ENCODE measurements at regions not wholly inside any gene's neighbourhood (a gene's known extent, or its start where the extent isn't known, plus 50 kb on each side); places are given as distances from the start of the nearest gene placed in this dataset.
"Not testable (repeated sequence)": the region's sequence is repeated elsewhere in the genome, so short reads cannot be mapped to it uniquely, and the experiment has no call there.

DNA sequence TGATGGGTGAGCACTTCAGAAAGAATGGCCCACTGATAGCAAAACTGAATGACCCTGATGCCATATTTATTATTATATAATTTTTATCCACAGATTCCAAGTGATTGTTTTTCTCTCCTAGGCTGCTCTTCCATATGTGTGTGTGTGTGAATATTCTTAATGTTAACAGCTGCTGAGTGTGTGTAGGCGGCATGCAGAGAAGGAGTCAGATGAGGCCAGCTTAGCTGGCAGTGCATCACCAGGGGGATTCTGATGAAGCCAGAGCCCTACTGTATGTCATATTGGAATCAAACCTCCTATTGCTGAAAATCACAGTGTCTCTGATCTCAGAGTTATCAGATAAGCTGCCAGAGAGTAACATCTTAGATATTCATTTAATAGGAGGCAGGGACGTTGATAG lies 177.1 kb downstream of the DMAC1 start:
- DNase-seq (ENCODE audit: low spot score): no peak

DNA sequence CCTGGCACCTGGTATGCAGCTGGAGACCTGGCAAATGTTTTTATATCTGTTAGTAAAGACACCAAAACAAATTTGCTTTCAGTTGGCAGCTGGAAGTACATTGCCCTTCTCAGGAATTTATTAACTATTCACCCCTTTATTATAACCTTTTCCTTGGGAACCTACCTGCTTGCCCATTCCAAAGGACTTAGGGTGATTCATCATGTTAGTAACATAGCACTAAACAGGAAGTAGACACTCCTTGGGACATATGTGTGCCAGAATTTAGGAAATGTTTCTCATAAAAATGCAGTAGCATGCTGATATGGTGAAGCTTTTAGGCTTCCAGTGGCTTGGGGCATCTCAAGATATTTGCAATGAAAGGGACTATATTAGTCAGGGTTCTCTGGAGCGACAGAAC lies 184.2 kb downstream of the DMAC1 start:
- DNase-seq (ENCODE audit: low spot score): no peak

DNA sequence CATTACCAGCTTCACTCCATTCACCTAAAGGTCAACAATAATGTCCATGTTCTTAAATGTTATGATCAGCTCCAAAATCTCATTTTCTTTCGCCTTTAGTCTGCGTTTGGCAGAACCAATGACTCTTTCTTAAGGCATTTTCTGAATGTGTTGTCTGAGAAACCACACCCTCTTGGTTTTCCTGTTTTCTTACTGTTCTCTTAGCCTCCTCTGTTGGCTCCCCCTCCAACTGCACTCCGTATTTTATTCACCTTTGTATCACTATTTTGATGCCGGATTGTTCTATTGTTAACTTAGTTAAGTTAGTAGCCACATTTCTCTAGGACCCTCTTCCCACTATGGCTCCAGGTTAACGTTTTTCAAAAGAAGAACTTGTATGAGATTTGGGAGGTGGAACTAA lies 185.6 kb downstream of the DMAC1 start:
- peak; percentile 6 for DNase-seq (ENCODE audit: low spot score)

DNA sequence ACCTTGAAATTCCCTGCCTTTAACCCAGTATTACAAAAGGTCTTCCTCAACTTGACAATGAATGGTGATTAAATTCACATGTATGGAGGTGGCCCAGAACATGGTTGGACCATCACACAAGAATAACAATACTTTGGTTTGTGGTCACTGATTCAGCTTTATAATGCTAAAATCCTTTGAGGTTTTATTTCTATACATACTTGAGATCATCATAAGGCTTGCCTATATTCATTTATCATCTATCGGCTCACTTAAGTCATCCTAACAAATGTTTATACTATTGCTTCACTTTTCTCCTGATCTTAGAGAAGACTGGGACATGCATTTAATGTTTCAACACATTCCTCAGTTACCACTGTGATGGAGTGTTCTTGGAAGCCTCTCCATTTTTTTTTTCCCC lies 191.3 kb downstream of the DMAC1 start:
- no peak for DNase-seq (ENCODE audit: low spot score)

DNA sequence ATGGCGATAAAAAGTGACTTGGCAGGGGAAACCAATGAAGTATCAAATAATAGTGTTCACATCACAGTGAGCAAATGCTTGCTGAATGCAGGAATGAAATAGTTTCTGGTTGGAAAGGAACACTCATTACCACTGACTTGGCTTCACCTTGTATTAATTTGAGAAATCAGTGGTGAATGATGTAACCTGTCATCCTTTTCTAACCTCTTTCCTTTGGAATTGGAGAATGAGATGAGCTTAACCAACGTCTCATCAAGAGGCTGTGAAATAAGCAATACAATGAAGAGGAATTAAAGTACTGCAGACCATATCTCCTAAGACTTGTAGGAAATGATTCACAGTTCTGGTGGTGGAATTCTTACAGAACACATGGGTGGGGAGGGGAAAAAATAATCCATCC lies 192.2 kb downstream of the DMAC1 start:
- no peak for DNase-seq (ENCODE audit: low spot score)

DNA sequence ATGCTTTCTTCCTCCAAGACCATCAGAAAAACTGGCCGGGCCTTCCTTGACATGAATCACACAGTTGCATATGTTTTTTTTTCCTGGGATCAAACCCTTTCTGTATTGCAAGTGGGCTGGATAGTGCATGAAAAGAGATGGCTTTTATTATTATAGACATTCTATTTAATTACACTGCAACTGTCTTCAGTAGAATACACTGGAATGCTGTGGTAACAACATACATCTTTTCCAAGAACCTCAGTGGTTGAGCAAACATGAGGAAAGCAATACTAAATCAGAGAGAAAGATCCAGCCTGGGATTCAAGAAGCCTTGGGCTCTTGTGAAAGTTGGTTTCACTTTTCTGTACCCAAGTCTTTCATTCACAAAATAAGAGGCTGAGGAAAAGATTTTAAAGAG lies 193.0 kb downstream of the DMAC1 start:
- no peak for DNase-seq (ENCODE audit: low spot score)

DNA sequence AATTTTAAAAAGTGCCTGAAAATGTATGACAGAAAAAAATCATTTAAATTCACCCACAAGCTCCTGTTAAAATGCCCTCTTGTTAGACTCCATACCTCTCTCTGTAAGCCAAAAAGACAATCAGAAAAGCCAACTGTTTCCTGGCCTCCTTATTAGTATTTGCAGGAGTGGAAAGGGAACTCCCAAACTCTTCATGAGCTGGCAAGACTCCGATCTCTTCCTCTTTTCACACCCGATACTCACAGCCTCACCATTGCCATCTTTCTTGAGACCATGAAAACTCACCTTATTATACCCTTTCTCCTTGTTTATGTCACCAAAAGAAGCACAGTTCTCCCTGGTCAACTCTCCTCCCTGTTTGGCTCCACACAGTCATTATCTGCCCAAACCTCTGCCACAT lies 197.8 kb downstream of the DMAC1 start:
- no peak for DNase-seq (ENCODE audit: low spot score)

DNA sequence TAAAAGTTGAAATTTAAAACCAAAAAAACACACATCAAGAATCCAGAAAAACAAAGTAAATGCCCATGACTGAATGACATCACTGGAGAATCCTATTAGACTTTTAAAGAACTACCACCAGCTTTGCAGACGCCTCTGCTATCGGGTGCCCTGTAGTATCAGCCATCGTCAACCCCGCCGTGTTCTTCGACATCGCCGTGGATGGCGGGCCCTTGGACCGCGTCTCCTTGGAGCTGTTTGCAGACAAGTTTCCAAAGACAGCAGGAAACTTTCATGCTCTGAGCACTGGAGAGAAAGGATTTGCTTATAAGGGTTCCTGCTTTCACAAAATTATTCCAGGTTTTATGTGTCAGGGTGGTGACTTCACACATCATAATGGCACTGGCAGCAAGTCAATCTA lies 201.9 kb downstream of the DMAC1 start:
- DNase-seq (ENCODE audit: low spot score): no peak

DNA sequence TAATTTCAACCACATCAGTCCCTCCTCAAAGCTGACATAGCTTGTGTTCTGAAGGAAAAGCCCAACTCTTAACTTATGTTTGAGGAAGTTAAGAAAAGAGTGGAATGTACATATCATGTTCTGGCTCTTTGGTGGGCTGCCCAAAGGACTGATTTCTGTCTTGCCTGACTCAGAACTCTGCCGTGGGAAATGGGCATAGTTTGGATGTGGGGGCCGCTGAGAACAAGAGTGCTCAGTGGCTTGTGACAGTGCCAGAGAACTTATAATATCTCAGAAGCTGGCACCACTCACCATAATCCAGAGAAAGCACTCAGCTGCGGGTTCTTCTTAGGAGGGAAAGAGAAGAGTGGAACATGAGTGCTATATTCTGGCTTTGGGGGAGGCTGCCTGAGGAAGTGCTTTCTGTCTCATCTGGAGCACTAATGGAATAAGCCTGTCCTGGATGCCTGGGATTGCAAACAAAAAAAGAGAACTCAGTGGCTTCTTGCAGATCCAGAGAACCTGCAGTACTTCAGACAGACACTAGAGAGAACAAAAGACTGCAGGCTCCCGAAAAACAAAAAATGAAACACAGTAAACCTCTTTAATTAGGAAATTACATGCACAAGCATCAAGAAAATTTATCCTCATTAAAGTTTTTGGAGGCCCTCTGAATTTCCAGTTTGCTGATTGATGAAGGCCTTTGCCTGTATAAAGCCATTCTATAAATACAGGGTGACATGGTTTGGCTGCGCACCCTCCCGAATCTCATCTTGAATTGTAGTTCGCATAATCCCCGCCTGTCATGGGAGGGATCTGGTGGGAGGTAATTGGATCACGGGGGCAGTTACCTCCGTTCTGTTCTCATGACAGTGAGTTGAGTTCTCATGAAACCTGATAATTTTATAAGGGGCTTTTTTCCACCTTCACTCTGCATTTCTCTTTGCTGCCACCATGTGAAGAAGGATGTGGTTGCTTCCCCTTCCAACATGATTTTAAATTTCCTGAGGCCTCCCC lies 207.0 kb downstream of the DMAC1 start:
- DNase-seq (ENCODE audit: low spot score): no peak

DNA sequence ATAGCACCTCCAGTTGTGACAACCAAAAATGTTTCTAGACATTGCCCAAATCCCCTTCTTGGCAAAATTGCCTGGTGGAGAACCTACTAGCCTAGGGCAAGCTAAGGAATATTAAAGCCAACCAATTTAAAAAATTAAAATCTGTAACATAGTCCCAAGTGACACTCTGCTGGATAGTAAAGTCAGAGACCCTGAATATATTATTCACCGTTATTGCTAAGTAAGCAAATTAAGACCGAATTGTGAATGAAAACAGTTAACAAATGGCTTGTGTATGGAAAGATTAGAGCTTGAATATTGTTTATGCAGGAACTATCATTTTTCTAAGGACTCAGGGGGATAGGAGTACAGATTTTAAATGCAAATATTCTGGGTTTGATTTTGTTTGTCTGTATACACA lies 208.1 kb downstream of the DMAC1 start:
- DNase-seq (ENCODE audit: low spot score): no peak

DNA sequence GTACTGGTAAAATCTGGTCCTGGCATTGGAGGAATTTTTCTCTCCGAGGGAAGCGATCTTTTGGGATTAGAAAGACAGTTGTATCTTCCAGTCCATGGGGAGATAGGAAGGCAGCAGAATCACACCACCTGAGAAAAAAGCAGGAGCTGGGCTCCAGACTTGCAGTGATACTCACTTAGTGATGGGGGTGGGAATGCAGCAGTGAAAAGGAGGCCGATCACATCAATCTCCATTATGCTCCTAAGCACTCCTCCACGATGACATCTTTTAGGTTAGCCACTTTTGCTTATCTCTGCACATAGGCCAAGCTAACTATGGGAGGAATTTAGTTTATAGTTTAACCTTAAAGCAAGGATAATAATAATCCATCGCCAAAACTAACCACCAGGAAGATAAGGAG lies 219.0 kb downstream of the DMAC1 start:
- no peak for DNase-seq (ENCODE audit: low spot score)

DNA sequence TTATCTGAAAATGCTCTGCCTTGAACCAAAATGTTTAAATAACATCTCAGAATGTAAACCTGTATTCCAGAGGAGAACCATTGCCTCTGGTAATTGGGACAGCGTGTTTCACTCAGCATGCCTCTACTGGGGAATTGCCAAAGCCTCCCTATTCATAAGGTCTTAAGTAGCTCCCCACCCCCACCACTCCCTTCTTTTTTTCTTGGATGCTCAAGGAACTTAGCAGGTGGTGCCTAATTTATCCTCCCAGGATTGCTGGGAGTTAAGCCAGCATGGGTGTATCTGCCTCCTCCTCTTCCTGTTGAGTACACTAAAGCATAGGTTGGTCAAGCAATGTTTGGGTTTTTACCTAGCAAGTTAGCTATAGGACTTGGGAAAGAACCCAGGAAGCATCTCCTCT lies 220.2 kb downstream of the DMAC1 start:
- no peak for DNase-seq (ENCODE audit: low spot score)

DNA sequence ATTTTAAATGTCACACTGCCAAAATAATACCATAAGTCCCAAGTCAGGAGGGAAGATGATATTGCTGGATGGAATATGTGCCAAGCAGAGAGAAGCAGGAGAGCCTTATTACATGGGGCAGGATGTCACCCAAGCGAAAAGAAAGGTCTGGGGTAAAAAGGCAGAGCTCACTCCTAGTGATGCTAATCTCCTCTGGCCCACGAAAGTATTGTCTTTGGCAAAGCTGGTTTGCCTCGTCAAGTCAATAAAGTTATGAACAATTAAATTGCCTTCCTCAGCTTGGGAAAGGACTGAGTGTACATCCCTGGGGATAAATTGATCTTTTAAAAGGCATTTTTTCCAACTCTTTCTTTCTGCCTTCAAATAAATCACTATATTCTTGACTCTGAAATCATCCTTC lies 220.6 kb downstream of the DMAC1 start:
- DNase-seq (ENCODE audit: low spot score): no peak

DNA sequence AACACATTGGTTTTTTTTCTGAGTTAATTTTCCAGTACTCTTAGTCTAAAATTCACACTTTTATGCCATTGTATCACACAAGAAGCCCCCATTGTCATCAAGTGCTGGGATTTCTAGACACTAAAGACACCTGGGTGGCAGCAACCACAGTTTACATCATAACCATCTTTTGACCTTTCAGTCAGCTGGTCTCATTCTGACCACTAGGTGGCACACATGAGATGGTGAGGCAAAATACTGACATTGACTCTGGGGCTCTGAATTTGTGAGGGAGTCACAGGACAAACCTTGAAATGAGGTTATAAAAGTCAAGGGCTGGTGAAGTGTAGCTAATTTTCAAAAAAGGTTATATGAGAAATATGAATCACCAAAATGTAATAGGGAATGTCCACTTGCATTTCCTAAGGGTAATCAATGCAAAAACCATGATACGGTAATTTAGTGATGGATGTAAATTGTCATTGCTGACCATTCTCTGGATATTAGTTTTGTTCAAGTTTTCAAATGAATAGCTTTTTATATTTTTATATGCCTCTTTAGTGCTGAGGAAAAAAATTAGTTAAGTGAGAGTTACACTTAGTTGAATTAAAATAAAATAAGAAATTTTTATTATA lies 229.4 kb downstream of the DMAC1 start:
- peak; percentile 39 for DNase-seq (ENCODE audit: low spot score)

DNA sequence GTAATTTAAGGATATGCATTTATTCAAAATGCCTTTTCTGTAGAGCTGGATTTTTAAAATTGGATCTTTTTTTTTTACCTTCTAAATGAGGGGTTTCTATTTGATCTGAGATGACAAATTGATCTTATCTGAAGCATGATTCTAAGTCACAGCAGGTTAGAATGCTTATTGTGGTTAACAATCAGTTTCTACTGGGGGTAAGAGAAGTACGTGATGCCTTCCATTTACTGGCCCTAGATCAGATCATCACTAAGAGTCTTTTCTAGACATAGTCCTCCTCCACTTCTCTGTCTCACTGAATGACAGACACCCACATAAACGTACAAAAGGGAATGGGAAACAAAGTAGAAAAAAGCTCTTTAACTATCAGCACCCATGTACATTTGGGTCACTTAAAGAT lies 231.9 kb downstream of the DMAC1 start:
- no peak for DNase-seq (ENCODE audit: low spot score)

DNA sequence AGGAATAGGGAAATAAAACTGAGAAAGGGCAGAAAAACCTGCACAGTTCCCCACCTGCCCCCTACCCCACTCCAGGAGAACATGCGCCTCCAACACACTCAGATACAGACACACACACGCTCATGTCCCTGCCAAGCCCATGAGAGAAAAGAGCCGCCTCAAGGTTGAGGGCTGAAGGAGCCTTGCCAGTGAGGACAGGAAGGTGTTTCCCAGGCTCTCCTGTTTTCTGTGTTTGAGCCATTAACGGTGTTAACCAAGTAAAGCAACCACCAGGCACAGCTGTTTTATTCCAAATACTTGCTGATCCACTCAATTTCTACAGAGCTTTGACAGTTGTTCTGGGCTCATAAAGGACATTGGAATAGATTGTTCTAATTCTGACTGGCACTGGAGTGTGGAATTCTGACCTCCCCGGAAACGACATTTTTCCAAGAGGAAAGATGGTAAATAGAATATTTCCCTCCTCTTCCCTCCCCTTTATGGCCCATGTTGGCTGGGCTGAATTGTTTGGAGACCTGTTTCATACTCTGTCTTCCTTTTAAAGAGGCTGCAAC lies 238.0 kb downstream of the DMAC1 start:
- no peak for DNase-seq (ENCODE audit: low spot score)

DNA sequence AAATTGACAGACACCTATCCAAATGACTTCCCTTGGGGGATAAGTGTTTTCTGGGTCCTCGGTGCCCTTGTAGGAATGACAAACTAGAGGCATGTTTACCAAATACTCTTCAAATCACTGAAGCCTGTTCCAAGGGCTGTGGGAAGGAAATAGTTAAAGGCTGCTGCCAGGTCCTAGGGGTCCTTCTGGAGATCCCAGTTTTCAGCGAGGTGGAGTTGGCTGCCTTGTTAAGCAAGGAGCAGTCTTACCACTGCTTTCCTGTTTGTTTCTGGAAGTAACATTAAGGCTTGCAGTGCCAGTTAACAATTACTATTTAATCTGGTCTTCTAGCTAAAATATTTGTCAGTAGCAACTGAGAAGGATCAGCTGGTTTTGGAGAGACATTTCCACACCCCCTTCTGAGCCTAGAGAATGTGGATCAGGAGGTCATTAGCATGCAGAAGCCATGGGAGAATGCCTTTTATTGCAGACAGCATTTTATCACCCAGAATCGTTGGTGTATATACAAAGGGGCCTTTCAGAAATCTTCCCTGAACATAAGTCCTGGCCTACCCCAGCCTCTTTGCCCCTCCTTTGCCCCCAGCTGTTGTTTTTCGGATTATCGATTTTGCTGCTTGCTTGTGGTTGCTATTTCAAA lies 238.8 kb downstream of the DMAC1 start:
- DNase-seq (ENCODE audit: low spot score): no peak

DNA sequence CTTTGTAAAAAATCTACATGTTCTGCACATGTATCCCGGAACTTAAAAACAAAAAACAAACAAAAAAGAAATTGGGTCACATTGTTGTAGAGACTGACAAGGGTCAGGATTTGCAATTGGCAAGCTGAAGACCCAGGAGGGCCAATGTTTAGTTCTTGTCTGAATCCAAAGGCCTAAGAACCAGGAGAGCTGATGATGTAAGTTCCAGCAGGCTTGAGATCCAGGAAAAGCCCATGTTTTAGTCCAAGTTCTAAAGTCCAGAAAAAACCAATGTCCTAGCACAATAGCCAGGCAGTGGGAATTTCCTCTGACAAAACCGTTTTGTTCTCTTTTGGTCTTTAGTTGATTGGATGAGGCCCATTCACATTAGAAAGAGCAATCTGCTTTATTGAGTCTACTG lies 244.9 kb downstream of the DMAC1 start:
- no peak for DNase-seq (ENCODE audit: low spot score)

DNA sequence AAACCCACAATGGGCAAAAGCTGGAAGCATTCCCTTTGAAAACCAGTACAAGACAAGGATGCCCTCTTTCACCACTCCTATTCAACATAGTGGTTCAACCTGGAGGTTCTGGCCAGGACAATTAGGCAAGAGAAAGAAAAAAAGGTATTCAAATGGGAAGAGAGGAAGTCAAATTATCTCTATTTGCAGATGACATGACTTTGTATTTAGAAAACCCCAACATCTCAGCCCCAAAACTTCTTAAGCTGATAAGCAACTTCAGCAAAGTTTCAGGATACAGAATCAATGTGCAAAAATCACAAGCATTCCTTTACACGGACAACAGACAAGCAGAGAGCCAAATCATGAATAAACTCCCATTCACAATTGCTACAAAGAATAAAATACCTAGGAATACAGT lies 246.9 kb downstream of the DMAC1 start:
- not testable (repeated sequence) for DNase-seq (ENCODE audit: low spot score)

DNA sequence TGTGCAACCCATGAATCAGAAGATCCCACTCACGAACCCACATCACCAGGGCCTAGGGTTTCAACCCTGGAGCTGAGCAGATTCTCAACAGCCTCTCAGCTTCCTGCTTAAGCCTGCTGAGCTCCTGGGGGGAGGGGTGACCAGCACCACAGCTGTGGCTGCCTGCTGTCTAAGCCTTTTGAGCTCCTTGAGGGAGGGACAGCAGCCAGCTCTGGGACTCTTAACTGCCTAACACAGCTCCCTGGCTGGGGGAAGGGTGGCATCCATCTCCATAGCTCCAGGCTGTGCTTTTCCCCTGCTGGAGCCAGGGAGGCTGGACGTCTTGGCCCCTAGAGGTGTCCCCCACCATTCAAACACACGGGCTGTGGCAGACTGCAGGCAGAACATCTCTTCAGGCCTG lies 250.3 kb downstream of the DMAC1 start:
- DNase-seq (ENCODE audit: low spot score): no peak

DNA sequence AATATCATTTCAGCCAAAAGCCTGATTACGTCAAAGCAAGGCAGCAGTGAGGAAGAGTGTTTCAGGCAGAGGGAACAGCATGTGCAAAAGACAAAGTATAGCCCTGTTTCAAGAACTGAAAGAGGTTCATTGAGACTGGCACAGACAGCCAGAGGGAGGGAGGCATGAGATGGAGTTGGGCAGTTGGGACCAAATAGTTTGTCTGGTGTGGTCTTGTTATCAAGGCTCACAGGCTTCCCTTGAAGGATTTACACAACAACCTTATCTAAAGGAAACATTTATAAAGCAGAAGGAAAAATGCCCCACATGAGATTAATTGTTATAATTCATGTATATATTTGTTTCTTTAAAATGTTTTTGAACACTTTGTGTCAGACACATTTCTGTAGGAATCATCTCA lies 253.3 kb downstream of the DMAC1 start:
- DNase-seq (ENCODE audit: low spot score): no peak

DNA sequence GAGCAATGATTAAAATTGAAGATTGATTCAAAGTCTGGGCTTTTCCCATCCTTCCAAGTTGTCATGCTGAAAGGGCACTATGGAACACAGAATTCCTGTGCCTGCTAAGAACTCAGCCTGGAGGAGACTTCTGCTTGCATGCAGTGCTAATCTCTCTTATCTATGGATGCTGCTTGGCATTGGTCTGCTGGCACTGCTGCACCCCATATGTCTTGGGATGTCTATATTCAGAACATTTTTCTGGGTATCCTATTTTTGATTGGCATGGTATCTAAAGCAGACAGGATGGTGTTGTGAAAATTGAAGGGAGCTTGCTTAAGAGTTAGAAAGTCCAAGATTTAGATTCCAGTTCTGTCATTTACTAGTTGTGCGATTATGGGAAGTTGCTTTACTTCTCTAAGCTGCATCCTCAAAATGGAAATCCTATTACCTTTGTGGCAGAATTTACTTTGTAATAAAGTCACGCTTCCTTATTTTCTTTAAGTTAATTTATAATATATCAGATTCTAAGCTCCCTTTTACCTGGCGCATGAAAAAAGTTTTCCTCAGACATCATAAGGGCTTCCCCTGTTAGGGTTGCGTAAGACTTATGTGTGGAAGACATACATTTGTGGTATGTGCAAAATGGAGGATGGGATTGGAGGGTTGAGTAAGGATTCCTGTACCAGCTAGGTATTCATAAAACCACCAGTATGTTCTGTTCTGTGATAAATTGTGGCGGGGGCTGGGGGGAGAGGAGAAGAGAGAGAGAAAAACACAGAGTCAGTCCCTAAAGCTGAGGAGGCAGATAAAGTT lies 254.0 kb downstream of the DMAC1 start:
- no peak for DNase-seq (ENCODE audit: low spot score)
